GM21717 (cell line): ENCODE measurements at regions not wholly inside any gene's neighbourhood (a gene's known extent, or its start where the extent isn't known, plus 50 kb on each side); places are given as distances from the start of the nearest gene placed in this dataset.
"Not testable (repeated sequence)": the region's sequence is repeated elsewhere in the genome, so short reads cannot be mapped to it uniquely, and the experiment has no call there.

Experiments
- ATAC-seq: cut with Tn5 transposase; IDR thresholded peaks from one replicate; pipeline ENCODE4 v1.9.1; 2021; ENCODE audit warnings: mild to moderate bottlenecking, moderate library complexity; ENCODE audit not compliant: unreplicated experiment

DNA sequence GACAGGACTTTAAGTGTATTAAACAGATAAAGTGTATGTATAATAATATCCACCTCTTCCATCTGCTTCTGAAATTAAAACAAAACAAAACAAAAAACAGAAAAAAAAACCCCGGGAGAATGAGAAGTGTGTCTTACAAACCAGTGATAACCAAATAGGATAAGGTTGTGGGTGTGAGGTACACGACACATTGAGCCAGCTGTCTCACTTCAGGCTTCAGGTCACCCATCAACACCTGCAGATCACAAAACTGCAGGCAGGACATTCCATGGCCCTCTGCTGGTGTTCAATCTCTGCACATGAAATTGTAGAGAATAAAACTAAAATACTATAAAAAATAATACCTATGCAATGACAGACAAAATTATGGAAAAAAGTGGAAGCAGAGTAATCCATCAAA is 339.9 kb downstream of the SFMBT2 start:
- ATAC-seq = no peak

DNA sequence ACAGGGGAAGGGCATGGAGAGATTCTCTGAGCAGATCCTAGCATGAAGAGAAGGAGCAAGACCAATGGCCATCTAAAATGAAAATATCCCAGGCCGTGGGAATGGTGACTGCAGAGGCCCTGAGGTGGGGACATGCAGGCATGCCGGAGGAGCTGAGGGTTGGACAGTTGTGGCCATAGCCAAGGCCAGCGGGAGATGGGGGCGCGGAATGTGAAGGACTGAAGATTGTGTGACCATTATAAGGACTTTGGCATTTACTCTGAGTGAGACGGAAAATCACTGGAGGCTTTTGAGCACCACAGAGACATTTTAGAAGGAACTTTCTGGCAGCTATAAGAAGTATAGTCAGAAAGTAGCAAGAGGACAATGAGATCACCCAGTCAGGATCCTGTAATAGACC is 341.1 kb downstream of the SFMBT2 start:
- no peak for ATAC-seq

GRCh38 chr10:7056216-7056615 is 354.6 kb downstream of the SFMBT2 start:
- ATAC-seq = no peak

GRCh38 chr10:7054915-7055314 is 355.9 kb downstream of the SFMBT2 start:
- no peak for ATAC-seq

- no peak for ATAC-seq
Measured at GRCh38 chr10:7053195-7053594, 357.6 kb downstream of the SFMBT2 start.

DNA sequence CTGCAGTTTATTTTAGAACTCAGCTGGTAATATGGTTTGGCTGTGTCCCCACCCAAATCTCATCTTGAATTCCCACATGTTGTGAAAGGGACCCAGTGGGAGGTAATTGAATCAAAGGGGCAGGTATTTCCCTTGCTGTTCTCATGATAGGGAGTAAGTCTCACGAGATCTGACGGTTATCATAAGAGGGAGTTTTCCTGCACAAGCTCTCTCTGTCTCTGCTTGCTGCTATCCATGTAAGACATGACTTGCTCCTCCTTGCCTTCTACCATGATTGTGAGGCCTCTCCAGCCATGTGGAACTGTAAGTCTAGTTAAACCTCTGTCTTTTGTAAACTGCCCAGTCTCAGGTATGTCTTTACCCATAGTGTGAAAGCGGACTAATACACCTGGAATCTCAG is 360.8 kb downstream of the SFMBT2 start:
- not testable (repeated sequence) for ATAC-seq

- ATAC-seq = no peak
Measured at GRCh38 chr10:7048061-7048460, 362.8 kb downstream of the SFMBT2 start.

- ATAC-seq = peak; percentile 55
Measured at GRCh38 chr10:7046615-7047014, 364.2 kb downstream of the SFMBT2 start.

GRCh38 chr10:7045891-7046599 is 364.8 kb downstream of the SFMBT2 start:
- ATAC-seq = peak; percentile 72

- no peak for ATAC-seq
Measured at GRCh38 chr10:7043055-7043653, 367.7 kb downstream of the SFMBT2 start.

GRCh38 chr10:7042419-7043054 is 368.3 kb downstream of the SFMBT2 start:
- ATAC-seq = no peak

DNA sequence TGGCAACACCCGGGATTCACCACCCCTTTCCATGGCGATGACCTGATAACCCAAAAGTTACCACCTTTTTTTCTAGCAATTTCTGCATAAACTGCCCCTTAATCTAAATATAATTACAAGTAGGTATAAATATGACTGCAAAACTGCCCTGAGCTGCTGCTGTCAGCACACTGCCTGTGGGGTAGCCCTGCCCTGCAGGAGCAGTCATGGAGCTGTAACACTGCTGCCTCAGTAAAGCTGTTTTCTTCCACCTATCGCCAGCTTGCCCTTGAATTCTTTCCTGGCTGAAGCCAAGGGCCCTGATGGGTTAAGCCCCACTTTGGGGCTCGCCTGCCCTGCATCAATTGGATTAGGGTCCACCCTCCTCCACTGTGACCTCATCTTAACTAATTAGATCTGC is 368.8 kb downstream of the SFMBT2 start:
- ATAC-seq = no peak

- ATAC-seq = no peak
Measured at GRCh38 chr10:7040681-7041080, 370.2 kb downstream of the SFMBT2 start.

- ATAC-seq = no peak
Measured at GRCh38 chr10:7039859-7040258, 371.0 kb downstream of the SFMBT2 start.

DNA sequence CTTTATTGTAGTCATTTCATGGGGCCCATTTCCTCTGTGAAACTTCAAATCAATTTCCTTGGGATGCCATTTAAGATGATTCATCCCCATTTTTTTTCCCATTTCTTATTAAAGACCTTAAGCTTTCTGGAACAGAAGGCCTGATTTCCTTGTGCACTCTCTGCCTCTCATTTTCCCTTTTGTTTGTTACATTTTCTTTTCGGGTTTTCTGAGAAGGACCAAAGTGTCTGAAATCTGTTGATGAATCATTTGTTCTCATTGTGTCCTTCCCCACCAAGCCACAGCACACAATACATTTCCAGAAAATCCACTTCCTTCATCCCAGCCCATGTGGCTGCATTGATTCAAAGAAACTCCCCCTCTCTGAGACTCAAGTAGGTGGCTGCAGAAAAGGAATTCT is 372.4 kb downstream of the SFMBT2 start:
- no peak for ATAC-seq

DNA sequence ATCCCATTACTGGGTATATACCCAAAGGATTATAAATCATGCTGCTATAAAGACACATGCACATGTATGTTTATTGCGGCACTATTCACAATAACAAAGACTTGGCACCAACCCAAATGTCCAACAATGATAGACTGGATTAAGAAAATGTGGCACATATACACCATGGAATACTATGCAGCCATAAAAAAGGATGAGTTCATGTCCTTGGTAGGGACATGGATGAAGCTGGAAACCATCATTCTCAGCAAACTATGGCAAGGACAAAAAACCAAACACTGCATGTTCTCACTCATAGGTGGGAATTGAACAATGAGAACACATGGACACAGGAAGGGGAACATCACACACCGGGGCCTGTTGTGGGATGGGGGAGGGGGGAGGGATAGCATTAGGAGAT is 373.4 kb downstream of the SFMBT2 start:
- not testable (repeated sequence) for ATAC-seq

GRCh38 chr10:7036951-7037350 is 373.9 kb downstream of the SFMBT2 start:
- no peak for ATAC-seq

GRCh38 chr10:7035126-7035761 is 375.6 kb downstream of the SFMBT2 start:
- ATAC-seq = no peak

DNA sequence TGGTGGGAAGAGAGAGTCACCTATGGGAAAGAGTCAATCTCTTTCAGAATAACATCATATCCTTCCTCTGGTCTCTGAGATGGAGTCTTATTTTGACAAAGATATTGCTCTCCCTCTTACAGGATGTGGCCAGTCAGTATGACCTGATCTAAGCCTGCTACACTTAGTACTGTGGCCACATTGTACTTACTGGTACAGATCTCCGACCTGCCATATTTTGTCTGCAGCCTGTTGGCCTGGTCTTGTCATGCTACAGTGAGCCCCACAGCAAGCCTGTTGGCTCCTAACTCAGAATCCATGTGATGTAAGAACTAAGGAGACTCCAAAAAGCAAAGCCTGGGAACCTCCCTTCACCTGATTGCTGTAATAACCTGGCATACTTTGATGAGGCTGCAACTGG is 377.8 kb downstream of the SFMBT2 start:
- no peak for ATAC-seq

- no peak for ATAC-seq
Measured at GRCh38 chr10:7030134-7030855, 380.5 kb downstream of the SFMBT2 start.

GRCh38 chr10:7029672-7030071 is 381.2 kb downstream of the SFMBT2 start:
- ATAC-seq = no peak
